ENCODE measurements at regions not wholly inside any gene's neighbourhood (a gene's known extent, or its start where the extent isn't known, plus 50 kb on each side); places are given as distances from the start of the nearest gene placed in this dataset.
"Not testable (repeated sequence)": the region's sequence is repeated elsewhere in the genome, so short reads cannot be mapped to it uniquely, and the experiment has no call there.

DNA sequence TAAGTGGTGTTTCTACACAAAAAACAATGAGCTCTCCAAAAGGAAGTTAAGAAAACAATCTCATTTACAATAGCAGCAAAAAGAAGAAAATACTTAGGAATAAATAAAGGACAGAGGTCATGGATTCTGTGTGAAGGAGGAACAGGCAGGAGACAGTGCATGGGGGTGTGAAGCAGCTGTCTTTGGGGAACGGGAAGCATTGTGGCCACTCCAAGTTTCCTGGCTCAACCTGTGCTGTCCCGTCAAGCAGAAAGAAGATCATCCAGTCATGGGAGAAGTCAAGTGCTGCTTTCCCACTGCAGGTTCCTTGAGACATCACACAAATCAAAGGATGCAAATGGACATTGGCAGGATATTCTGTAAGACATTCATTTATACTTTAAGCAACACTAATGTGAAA is 66.1 kb upstream of the MAML3 start:
- Histone ChIP-seq H3K36me3 (ENCODE audit: insufficient read depth) (no peaks in the 10 kb centered on the region), H2AFZ (ENCODE audit: low read depth) (no peak overlapping the region), H3K4me3 (IDR thresholded peaks at IDR 0.05; ENCODE audit: insufficient read depth, low read depth, low read length) (no peak overlapping the region), H3K27me3 (ENCODE audit: insufficient read depth, low read depth) (no peaks in the 10 kb centered on the region), H3K9ac (no peak overlapping the region), H4K20me1 (ENCODE audit: insufficient read depth) (no peaks in the 10 kb centered on the region), H3K4me2 (no peak overlapping the region), H3K4me1 (ENCODE audit: low read depth, poor library complexity, severe bottlenecking) (no peaks in the 10 kb centered on the region), H3K27ac (no peak overlapping the region), H3K79me2 (ENCODE audit: insufficient read depth, low read depth) (no peaks in the 10 kb centered on the region)
- TF ChIP-seq, protein P1, sequence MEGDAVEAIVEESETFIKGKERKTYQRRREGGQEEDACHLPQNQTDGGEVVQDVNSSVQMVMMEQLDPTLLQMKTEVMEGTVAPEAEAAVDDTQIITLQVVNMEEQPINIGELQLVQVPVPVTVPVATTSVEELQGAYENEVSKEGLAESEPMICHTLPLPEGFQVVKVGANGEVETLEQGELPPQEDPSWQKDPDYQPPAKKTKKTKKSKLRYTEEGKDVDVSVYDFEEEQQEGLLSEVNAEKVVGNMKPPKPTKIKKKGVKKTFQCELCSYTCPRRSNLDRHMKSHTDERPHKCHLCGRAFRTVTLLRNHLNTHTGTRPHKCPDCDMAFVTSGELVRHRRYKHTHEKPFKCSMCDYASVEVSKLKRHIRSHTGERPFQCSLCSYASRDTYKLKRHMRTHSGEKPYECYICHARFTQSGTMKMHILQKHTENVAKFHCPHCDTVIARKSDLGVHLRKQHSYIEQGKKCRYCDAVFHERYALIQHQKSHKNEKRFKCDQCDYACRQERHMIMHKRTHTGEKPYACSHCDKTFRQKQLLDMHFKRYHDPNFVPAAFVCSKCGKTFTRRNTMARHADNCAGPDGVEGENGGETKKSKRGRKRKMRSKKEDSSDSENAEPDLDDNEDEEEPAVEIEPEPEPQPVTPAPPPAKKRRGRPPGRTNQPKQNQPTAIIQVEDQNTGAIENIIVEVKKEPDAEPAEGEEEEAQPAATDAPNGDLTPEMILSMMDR (conservative IDR thresholded peaks at IDR 0.05; ENCODE audit: low read depth, low read length): no peak

DNA sequence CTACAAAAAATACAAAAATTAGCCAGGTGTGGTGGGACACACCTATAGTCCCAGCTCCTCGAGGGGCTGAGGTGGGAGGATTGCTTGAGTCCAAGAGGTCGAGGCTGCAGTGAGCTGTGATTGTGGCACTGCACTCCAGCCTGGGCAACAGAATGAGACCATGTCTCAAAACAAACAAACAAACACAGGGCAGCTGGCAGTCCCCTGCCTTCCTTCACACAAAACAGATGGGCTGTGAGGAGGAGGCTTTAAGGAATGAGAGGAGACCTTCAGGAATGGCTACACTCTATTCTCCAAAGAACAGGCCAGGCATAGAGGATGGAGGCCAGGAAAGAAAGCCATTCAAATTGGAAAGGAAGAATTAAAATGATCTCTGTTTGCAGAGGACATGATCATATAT is 65.6 kb upstream of the MAML3 start:
- no peak overlapping the region for H3K4me2 ChIP-seq
- no peaks in the 10 kb centered on the region for H4K20me1 ChIP-seq (ENCODE audit: insufficient read depth)
- H2AFZ ChIP-seq (ENCODE audit: low read depth): no peak overlapping the region

DNA sequence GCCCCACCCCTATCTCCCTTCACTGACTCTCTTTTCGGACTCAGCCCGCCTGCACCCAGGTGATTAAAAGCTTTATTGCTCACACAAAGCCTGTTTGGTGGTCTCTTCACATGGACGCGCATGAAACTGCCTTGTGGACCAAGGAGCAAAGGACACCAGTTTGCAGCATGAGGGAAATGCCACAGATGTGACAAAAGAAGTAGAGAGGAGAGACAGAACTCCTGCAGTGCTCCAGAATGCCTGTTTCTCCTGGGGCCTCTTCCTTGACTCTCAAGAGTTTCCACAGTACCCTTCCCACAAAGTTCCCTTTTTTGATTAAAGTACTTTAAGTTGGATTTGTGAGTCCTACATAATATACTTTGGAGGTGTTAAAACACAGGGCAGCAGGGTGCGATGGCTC is 65.1 kb upstream of the MAML3 start:
- not testable (repeated sequence) for H3K4me1 ChIP-seq (ENCODE audit: low read depth, poor library complexity, severe bottlenecking); H3K4me3 ChIP-seq (IDR thresholded peaks at IDR 0.05; ENCODE audit: insufficient read depth, low read depth, low read length); H3K27ac ChIP-seq; H3K9ac ChIP-seq; H2AFZ ChIP-seq (ENCODE audit: low read depth); H3K4me2 ChIP-seq; H3K79me2 ChIP-seq (ENCODE audit: insufficient read depth, low read depth); H3K27me3 ChIP-seq (ENCODE audit: insufficient read depth, low read depth); H3K36me3 ChIP-seq (ENCODE audit: insufficient read depth); H4K20me1 ChIP-seq (ENCODE audit: insufficient read depth)

More for the DNA sequence above, 65.6 kb upstream of the MAML3 start:
- Histone ChIP-seq H3K79me2 (ENCODE audit: insufficient read depth, low read depth) (no peaks in the 10 kb centered on the region), H3K27ac (no peak overlapping the region), H3K4me1 (ENCODE audit: low read depth, poor library complexity, severe bottlenecking) (no peaks in the 10 kb centered on the region), H3K36me3 (ENCODE audit: insufficient read depth) (no peaks in the 10 kb centered on the region), H3K4me3 (IDR thresholded peaks at IDR 0.05; ENCODE audit: insufficient read depth, low read depth, low read length) (no peak overlapping the region), H3K9ac (no peak overlapping the region), H3K27me3 (ENCODE audit: insufficient read depth, low read depth) (no peaks in the 10 kb centered on the region)
- TF ChIP-seq, protein P1 (conservative IDR thresholded peaks at IDR 0.05; ENCODE audit: low read depth, low read length): no peak

- Histone ChIP-seq H3K4me2 (no peak overlapping the region), H4K20me1 (ENCODE audit: insufficient read depth) (no peaks in the 10 kb centered on the region), H3K4me1 (ENCODE audit: low read depth, poor library complexity, severe bottlenecking) (no peaks in the 10 kb centered on the region), H3K79me2 (ENCODE audit: insufficient read depth, low read depth) (no peaks in the 10 kb centered on the region), H2AFZ (ENCODE audit: low read depth) (no peak overlapping the region), H3K27ac (no peak overlapping the region), H3K4me3 (IDR thresholded peaks at IDR 0.05; ENCODE audit: insufficient read depth, low read depth, low read length) (no peak overlapping the region), H3K36me3 (ENCODE audit: insufficient read depth) (no peaks in the 10 kb centered on the region), H3K27me3 (ENCODE audit: insufficient read depth, low read depth) (no peaks in the 10 kb centered on the region), H3K9ac (no peak overlapping the region)
- TF ChIP-seq, protein P1 (conservative IDR thresholded peaks at IDR 0.05; ENCODE audit: low read depth, low read length): no peak
Observed at GRCh38 chr4:140213749-140214148, 59.8 kb upstream of the MAML3 start.

DNA sequence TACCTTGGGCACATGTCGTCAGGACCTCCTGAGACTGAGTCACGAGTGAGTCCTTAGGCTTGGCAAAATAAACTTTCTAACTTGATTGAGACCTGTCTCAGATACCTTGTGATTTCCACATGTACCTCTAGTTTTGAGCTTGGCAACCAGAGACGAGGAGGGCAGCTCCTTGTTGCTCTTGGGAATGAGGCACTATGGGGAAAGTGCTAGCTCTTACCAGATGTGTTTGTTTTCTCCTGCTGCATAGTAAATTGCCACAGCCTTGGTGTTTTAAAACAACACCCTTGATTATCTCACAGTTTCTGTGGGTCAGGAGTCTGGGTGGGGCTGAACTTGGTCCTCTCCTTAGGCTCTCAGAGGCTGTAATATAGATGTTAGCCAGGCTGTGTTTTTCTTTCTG is 59.1 kb upstream of the MAML3 start:
- no peaks in the 10 kb centered on the region for H3K79me2 ChIP-seq (ENCODE audit: insufficient read depth, low read depth)
- H2AFZ ChIP-seq (ENCODE audit: low read depth): no peak overlapping the region
- H3K4me2 ChIP-seq: no peak overlapping the region
- TF ChIP-seq, protein P1 (conservative IDR thresholded peaks at IDR 0.05; ENCODE audit: low read depth, low read length): no peak
- H3K27me3 ChIP-seq (ENCODE audit: insufficient read depth, low read depth): no peaks in the 10 kb centered on the region
- no peak overlapping the region for H3K4me3 ChIP-seq (IDR thresholded peaks at IDR 0.05; ENCODE audit: insufficient read depth, low read depth, low read length)
- H3K9ac ChIP-seq: no peak overlapping the region
- H4K20me1 ChIP-seq (ENCODE audit: insufficient read depth): no peaks in the 10 kb centered on the region
- H3K36me3 ChIP-seq (ENCODE audit: insufficient read depth): no peaks in the 10 kb centered on the region
- no peaks in the 10 kb centered on the region for H3K4me1 ChIP-seq (ENCODE audit: low read depth, poor library complexity, severe bottlenecking)
- no peak overlapping the region for H3K27ac ChIP-seq

All from KMS-11 (cell line).